A549 (cell line): ENCODE measurements at regions not wholly inside any gene's neighbourhood (a gene's known extent, or its start where the extent isn't known, plus 50 kb on each side); places are given as distances from the start of the nearest gene placed in this dataset.

Experiments used
- ATAC-seq, 2 experiments: fragments of 200-7000 bp in 1 of 2; fragments of >200 bp in 1 of 2; cut with Nextera tagmentation in 1 of 2; cut with Tn5 transposase in 1 of 2; 3 replicates each; pipeline versions ENCODE4 v1.8.0 to v1.9.1; 2018 to 2020; ENCODE audit warnings: mild to moderate bottlenecking in 1 of 2, moderate library complexity in 1 of 2
- CTCF ChIA-PET: fragments of 300-600 bp; sonication (Branson Sonifier 250); formaldehyde crosslinking; extraction: SDS; loops from one replicate; lab custom pipeline; 2021; ENCODE audit warnings: antibody characterized with exemption, inconsistent platforms; lab: Yijun Ruan, JAX
- POLR2A ChIA-PET: fragments of 350-600 bp; formaldehyde crosslinking; extraction: SDS; loops from one replicate; lab custom pipeline; 2021; ENCODE audit warnings: antibody characterized with exemption, inconsistent platforms; lab: Yijun Ruan, JAX
- DNase-seq, 2 experiments: peaks; one replicate each; pipeline versions ENCODE4 v3.0.0 to v3.0.0-alpha.2; 2011 to 2016; ENCODE audit warnings: low read depth in 1 of 2, low spot score in 1 of 2
- FAIRE-seq: peaks from 2 replicates; lab custom pipeline; 2011; peaks lifted over from hg19 to GRCh38; lab: Jason Lieb, UNC
- H3K27ac ChIP-seq, 2 experiments: fragments of >200 bp; sonication (Bioruptor Twin); formaldehyde crosslinking; 3 replicates each; pipeline ENCODE4 v1.5.1; 2016 to 2017
- H3K4me1 ChIP-seq: fragments of >200 bp; sonication (Bioruptor Twin); formaldehyde crosslinking; 3 replicates; pipeline ENCODE4 v1.6.1; 2016
- H3K4me2 ChIP-seq: fragments of >200 bp; sonication (Bioruptor Twin); formaldehyde crosslinking; 3 replicates; pipeline ENCODE4 v1.6.1; 2016
- H3K4me3 ChIP-seq: fragments of >200 bp; sonication (Bioruptor Twin); formaldehyde crosslinking; 3 replicates; pipeline ENCODE4 v1.5.1; 2016
- H3K9me3 ChIP-seq: fragments of >200 bp; sonication (Bioruptor Twin); formaldehyde crosslinking; 3 replicates; pipeline ENCODE4 v1.6.1; 2016
- CBX8 ChIP-seq: fragments of 200-600 bp; sonication (generic); IDR thresholded peaks from 2 replicates; pipeline ENCODE4 v1.6.1; 2016
- CHD2 ChIP-seq: fragments of 150-350 bp; IDR thresholded peaks from 2 replicates; pipeline ENCODE4 v1.6.1; 2014; ENCODE audit warnings: low read length; ENCODE audit not compliant: partially characterized antibody
- EHMT2 ChIP-seq: fragments of 200-600 bp; sonication (generic); IDR thresholded peaks from 2 replicates; pipeline ENCODE4 v1.6.1; 2016; ENCODE audit warnings: antibody characterized with exemption, low read depth, mild to moderate bottlenecking, moderate library complexity
- ESRRA ChIP-seq: fragments of 150-350 bp; IDR thresholded peaks from 2 replicates; pipeline ENCODE4 v1.6.1; 2014; ENCODE audit warnings: mild to moderate bottlenecking, low read length, borderline replicate concordance
- FOSL2 ChIP-seq, 2 experiments: fragments of 450-650 bp in 1 of 2; fragments of >200 bp in 1 of 2; sonication (Bioruptor Twin) in 1 of 2; formaldehyde crosslinking; IDR thresholded peaks; 2 replicates each; pipeline versions ENCODE4 v1.5.0 to v1.6.1; 2016 to 2020; ENCODE audit warnings: mild to moderate bottlenecking in 1 of 2, moderate library complexity in 1 of 2
- HDAC2 ChIP-seq: fragments of 200-600 bp; sonication (generic); IDR thresholded peaks from 2 replicates; pipeline ENCODE4 v1.6.1; 2016
- HOXA7 ChIP-seq: fragments of 250-450 bp; sonication (Bioruptor Pico); IDR thresholded peaks from 2 replicates; pipeline ENCODE4 v1.5.0; 2020; ENCODE audit warnings: mild to moderate bottlenecking, moderate library complexity
- HOXB13 ChIP-seq: fragments of 250-450 bp; sonication (Bioruptor Pico); IDR thresholded peaks from 2 replicates; pipeline ENCODE4 v1.5.0; 2020; ENCODE audit warnings: low read depth, mild to moderate bottlenecking, moderate library complexity
- HOXB5 ChIP-seq: fragments of 250-450 bp; sonication (Bioruptor Pico); IDR thresholded peaks from 2 replicates; pipeline ENCODE4 v1.5.0; 2020; ENCODE audit warnings: mild to moderate bottlenecking, moderate library complexity
- MAFK ChIP-seq: fragments of 450-650 bp; IDR thresholded peaks from 2 replicates; pipeline ENCODE4 v1.6.1; 2014; ENCODE audit not compliant: partially characterized antibody
- MYC ChIP-seq: IDR thresholded peaks from 2 replicates; pipeline ENCODE4 v1.6.1; 2012; ENCODE audit warnings: mild to moderate bottlenecking, inconsistent platforms, low read length, improper control_type of control experiment, borderline replicate concordance
- NR3C1 ChIP-seq: fragments of >200 bp; sonication (Bioruptor Twin); formaldehyde crosslinking; IDR thresholded peaks from 3 replicates; pipeline ENCODE4 v1.6.1; 2017
- POLR2A ChIP-seq: IDR thresholded peaks from 2 replicates; pipeline ENCODE4 v1.6.1; 2012; ENCODE audit warnings: mild to moderate bottlenecking, low read length
- POLR2AphosphoS2 ChIP-seq: conservative IDR thresholded peaks from 2 replicates; pipeline ENCODE4 v1.6.1; 2012; ENCODE audit warnings: low read length, improper control_type of control experiment, inconsistent platforms
- RARB ChIP-seq: fragments of 250-450 bp; sonication (Bioruptor Pico); IDR thresholded peaks from 2 replicates; pipeline ENCODE4 v1.8.0; 2021; ENCODE audit warnings: mild to moderate bottlenecking, moderate library complexity
- RCOR1 ChIP-seq: fragments of 150-350 bp; IDR thresholded peaks from 2 replicates; pipeline ENCODE4 v1.6.1; 2014; ENCODE audit warnings: antibody characterized with exemption, low read length, low read depth
- SMC3 ChIP-seq: fragments of >200 bp; sonication (Bioruptor Twin); formaldehyde crosslinking; IDR thresholded peaks from 3 replicates; pipeline ENCODE4 v1.6.1; 2018; ENCODE audit warnings: inconsistent platforms
- SREBF2 ChIP-seq: fragments of 450-650 bp; IDR thresholded peaks from 2 replicates; pipeline ENCODE4 v1.6.1; 2014; ENCODE audit warnings: mild to moderate bottlenecking, moderate library complexity
- ZC3H11A ChIP-seq: fragments of 450-650 bp; IDR thresholded peaks from 2 replicates; pipeline ENCODE4 v1.6.1; 2014; ENCODE audit warnings: antibody characterized with exemption, mild to moderate bottlenecking
- WGBS: methylation state at CpG from one replicate; pipeline ENCODE4 v1.1.6; 2017; ENCODE audit errors: missing lambda C conversion rate; 5-methylcytosine and 5-hydroxymethylcytosine counted together
- TF ChIP-seq, protein P1 (sequence below): fragments of 450-650 bp; IDR thresholded peaks from 2 replicates; pipeline ENCODE4 v1.6.1; 2014; ENCODE audit warnings: antibody characterized with exemption
- TF ChIP-seq, protein P2 (sequence below): fragments of 200-600 bp; sonication (generic); IDR thresholded peaks from 2 replicates; pipeline ENCODE4 v1.6.1; 2016; ENCODE audit warnings: antibody characterized with exemption, mild to moderate bottlenecking, moderate library complexity
- TF ChIP-seq, protein P3 (sequence below): fragments of >200 bp; sonication (Bioruptor Twin); formaldehyde crosslinking; IDR thresholded peaks from 2 replicates; pipeline ENCODE4 v1.6.1; 2016
- TF ChIP-seq, protein P4 (sequence below): fragments of 250-450 bp; sonication (Bioruptor Pico); IDR thresholded peaks from 2 replicates; pipeline ENCODE4 v1.5.0; 2020; ENCODE audit warnings: low read depth, mild to moderate bottlenecking, moderate library complexity
- TF ChIP-seq, protein P5 (sequence below): fragments of >200 bp; sonication (Bioruptor Twin); formaldehyde crosslinking; IDR thresholded peaks from 3 replicates; pipeline ENCODE4 v1.6.1; 2016

DNA sequence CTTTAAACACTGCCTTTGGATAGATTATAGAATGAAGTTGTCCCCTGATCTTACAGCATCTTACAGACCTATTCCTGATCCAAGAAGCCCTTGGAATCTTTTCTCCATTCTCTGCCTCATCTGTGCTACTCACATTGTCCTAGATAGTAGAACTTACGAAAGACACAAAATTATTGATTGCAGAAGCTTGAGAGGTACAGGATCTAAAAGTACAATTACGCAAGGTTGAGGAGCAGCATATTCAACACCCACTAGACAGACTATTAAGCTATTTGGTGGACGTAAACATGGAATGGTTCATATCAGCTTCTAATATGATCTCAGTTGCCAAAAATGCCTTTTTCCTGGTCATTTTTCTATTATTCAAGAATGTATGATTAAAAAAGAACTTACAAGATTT is 90.5 kb upstream of the SEM1 start:
- no peaks in the 10 kb centered on the region for H3K4me1 ChIP-seq
- 31% methylated on average over 3 of the region's 3 CpGs for WGBS
- no peak overlapping the region for H3K4me2 ChIP-seq
- H3K4me3 ChIP-seq, result no peak overlapping the region
- no peak overlapping the region for H3K27ac ChIP-seq
- CTCF ChIA-PET, result no interaction called here
- no peak for TF ChIP-seq ZC3H11A
- no peak for TF ChIP-seq SREBF2
- TF ChIP-seq, protein P1, sequence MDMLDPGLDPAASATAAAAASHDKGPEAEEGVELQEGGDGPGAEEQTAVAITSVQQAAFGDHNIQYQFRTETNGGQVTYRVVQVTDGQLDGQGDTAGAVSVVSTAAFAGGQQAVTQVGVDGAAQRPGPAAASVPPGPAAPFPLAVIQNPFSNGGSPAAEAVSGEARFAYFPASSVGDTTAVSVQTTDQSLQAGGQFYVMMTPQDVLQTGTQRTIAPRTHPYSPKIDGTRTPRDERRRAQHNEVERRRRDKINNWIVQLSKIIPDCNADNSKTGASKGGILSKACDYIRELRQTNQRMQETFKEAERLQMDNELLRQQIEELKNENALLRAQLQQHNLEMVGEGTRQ, result no peak
- no peak for TF ChIP-seq POLR2A
- no peak for TF ChIP-seq EHMT2
- no peak for TF ChIP-seq RARB (CRISPR knock-in tag)
- TF ChIP-seq SMC3, result no peak
- TF ChIP-seq, protein P2, sequence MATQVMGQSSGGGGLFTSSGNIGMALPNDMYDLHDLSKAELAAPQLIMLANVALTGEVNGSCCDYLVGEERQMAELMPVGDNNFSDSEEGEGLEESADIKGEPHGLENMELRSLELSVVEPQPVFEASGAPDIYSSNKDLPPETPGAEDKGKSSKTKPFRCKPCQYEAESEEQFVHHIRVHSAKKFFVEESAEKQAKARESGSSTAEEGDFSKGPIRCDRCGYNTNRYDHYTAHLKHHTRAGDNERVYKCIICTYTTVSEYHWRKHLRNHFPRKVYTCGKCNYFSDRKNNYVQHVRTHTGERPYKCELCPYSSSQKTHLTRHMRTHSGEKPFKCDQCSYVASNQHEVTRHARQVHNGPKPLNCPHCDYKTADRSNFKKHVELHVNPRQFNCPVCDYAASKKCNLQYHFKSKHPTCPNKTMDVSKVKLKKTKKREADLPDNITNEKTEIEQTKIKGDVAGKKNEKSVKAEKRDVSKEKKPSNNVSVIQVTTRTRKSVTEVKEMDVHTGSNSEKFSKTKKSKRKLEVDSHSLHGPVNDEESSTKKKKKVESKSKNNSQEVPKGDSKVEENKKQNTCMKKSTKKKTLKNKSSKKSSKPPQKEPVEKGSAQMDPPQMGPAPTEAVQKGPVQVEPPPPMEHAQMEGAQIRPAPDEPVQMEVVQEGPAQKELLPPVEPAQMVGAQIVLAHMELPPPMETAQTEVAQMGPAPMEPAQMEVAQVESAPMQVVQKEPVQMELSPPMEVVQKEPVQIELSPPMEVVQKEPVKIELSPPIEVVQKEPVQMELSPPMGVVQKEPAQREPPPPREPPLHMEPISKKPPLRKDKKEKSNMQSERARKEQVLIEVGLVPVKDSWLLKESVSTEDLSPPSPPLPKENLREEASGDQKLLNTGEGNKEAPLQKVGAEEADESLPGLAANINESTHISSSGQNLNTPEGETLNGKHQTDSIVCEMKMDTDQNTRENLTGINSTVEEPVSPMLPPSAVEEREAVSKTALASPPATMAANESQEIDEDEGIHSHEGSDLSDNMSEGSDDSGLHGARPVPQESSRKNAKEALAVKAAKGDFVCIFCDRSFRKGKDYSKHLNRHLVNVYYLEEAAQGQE, result no peak
- no peak for TF ChIP-seq FOSL2 (IDR thresholded peaks at IDR 0.05)
- no peak for TF ChIP-seq FOSL2 (CRISPR knock-in tag; IDR thresholded peaks at IDR 0.05)
- TF ChIP-seq ESRRA, result no peak
- TF ChIP-seq, all 56 proteins: peak for 0
- FAIRE-seq, result no peak
- no peaks in the 10 kb centered on the region for H3K9me3 ChIP-seq
- POLR2A ChIA-PET, result no interaction called here
- no peak for ATAC-seq
- no peak for DNase-seq

DNA sequence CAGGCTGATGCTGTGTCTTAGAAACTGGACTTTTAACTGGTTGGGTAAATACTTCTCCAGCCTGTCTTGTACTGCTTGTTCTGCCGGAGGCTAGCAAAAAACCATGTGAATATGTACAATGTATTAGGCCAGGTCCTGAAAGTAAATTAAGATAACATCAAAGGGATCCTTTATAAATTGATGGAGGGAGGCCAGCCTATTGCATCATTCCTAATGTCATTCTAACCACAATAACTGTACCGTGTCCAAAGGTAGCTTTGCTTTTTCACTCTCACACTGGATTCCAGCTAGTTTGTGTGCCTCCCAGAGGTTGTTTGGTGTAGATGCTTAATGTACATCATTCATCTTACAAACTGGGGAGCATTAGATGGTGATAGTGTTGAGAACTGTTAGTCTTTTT is 91.2 kb upstream of the SEM1 start:
- CTCF ChIA-PET, result no interaction called here
- 43% methylated on average over 2 of the region's 2 CpGs for WGBS
- Histone ChIP-seq H3K9me3 (no peaks in the 10 kb centered on the region), H3K4me2 (no peak overlapping the region), H3K4me3 (no peak overlapping the region), H3K4me1 (no peaks in the 10 kb centered on the region), H3K27ac (no peak overlapping the region)
- POLR2A ChIA-PET, result no interaction called here
- DNase-seq, result no peak
- ATAC-seq, result no peak
- no peak for TF ChIP-seq EHMT2
- TF ChIP-seq, protein P3, sequence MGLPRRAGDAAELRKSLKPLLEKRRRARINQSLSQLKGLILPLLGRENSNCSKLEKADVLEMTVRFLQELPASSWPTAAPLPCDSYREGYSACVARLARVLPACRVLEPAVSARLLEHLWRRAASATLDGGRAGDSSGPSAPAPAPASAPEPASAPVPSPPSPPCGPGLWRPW, result no peak
- TF ChIP-seq MAFK, result no peak
- TF ChIP-seq, protein P4, sequence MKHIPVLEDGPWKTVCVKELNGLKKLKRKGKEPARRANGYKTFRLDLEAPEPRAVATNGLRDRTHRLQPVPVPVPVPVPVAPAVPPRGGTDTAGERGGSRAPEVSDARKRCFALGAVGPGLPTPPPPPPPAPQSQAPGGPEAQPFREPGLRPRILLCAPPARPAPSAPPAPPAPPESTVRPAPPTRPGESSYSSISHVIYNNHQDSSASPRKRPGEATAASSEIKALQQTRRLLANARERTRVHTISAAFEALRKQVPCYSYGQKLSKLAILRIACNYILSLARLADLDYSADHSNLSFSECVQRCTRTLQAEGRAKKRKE (CRISPR knock-in tag), result no peak
- TF ChIP-seq RCOR1, result no peak
- no peak for TF ChIP-seq SREBF2
- TF ChIP-seq NR3C1, result no peak
- TF ChIP-seq, protein P5, sequence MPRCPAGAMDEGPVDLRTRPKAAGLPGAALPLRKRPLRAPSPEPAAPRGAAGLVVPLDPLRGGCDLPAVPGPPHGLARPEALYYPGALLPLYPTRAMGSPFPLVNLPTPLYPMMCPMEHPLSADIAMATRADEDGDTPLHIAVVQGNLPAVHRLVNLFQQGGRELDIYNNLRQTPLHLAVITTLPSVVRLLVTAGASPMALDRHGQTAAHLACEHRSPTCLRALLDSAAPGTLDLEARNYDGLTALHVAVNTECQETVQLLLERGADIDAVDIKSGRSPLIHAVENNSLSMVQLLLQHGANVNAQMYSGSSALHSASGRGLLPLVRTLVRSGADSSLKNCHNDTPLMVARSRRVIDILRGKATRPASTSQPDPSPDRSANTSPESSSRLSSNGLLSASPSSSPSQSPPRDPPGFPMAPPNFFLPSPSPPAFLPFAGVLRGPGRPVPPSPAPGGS, result no peak
- TF ChIP-seq HOXA7, result no peak
- TF ChIP-seq HDAC2, result no peak
- TF ChIP-seq HOXB5 (CRISPR knock-in tag), result no peak
- no peak for TF ChIP-seq CHD2
- TF ChIP-seq, protein P1, result no peak
- TF ChIP-seq HOXB13 (CRISPR knock-in tag), result no peak
- no peak for TF ChIP-seq CBX8
- TF ChIP-seq MYC, result no peak
- TF ChIP-seq POLR2AphosphoS2, result no peak
- TF ChIP-seq, all 56 proteins: peak for 0
- no peak for FAIRE-seq
